ENCODE measurements at regions not wholly inside any gene's neighbourhood (a gene's known extent, or its start where the extent isn't known, plus 50 kb on each side); places are given as distances from the start of the nearest gene placed in this dataset.

DNA sequence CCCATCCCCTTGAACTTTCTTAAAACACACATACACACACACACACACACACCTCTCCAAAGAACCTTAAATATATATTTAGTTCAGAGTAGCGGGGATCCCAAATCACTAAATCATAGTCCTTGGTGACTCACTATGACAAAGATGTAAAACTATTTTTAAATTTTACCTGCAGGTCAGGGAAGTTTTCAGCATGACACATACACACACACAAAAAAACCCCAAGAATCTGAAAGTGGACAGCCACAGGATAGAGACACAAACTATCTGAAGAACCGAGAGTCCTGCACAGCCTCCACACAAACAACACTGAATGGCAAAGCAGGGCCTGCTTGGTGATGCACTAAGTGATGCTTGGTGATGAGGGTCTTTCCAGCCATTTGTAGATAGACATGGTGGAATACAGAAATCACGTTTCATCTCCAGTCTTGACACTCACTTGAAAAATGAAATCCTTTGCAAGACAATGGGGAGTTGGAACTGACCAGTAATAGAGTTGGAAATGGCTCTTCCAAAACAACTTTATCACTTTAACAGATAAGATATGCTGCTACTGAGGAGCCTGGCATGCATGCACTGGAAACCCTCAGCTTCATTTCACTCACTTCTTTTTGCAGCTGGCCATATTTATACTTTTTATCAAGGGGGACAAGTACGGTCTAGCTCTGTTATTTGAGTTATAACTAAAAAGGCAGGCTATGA is 307.3 kb downstream of the RAPGEF2 start:
- Histone ChIP-seq H2AFZ (ENCODE audit: low read depth, low read length) (no peak overlapping the region), H3K27ac (ENCODE audit: low read depth, low read length) (peak overlapping the region; percentile 78), H3K9me3 (ENCODE audit: insufficient read depth, low read depth, low read length) (no peaks in the 10 kb centered on the region), H3K27me3 (ENCODE audit: insufficient read depth, low read length) (no peaks in the 10 kb centered on the region), H3K4me3 (ENCODE audit: insufficient read depth, low read depth, low read length) (peak overlapping the region; percentile 28), H3K9ac (ENCODE audit: low read length) (peak overlapping the region; percentile 46), H3K4me1 (ENCODE audit: insufficient read depth, low read length) (peaks cover 13% of the 10 kb centered on the region), H3K4me2 (ENCODE audit: low read length) (peak overlapping the region; percentile 70), H3K36me3 (ENCODE audit: insufficient read depth, low read length) (no peaks in the 10 kb centered on the region), H3K79me2 (ENCODE audit: insufficient read depth, low read length) (no peaks in the 10 kb centered on the region), H4K20me1 (ENCODE audit: insufficient read depth, low read length) (no peaks in the 10 kb centered on the region)
- no peaks in the 10 kb centered on the region for H3K36me3 Mint-ChIP-seq (ENCODE audit: low read depth, unreplicated experiment)
- H3K27ac Mint-ChIP-seq (ENCODE audit: unreplicated experiment), result peak overlapping the region; percentile 54
- peaks cover 14% of the 10 kb centered on the region for H3K4me1 Mint-ChIP-seq (ENCODE audit: low read depth, unreplicated experiment)
- TF ChIP-seq, protein P1, sequence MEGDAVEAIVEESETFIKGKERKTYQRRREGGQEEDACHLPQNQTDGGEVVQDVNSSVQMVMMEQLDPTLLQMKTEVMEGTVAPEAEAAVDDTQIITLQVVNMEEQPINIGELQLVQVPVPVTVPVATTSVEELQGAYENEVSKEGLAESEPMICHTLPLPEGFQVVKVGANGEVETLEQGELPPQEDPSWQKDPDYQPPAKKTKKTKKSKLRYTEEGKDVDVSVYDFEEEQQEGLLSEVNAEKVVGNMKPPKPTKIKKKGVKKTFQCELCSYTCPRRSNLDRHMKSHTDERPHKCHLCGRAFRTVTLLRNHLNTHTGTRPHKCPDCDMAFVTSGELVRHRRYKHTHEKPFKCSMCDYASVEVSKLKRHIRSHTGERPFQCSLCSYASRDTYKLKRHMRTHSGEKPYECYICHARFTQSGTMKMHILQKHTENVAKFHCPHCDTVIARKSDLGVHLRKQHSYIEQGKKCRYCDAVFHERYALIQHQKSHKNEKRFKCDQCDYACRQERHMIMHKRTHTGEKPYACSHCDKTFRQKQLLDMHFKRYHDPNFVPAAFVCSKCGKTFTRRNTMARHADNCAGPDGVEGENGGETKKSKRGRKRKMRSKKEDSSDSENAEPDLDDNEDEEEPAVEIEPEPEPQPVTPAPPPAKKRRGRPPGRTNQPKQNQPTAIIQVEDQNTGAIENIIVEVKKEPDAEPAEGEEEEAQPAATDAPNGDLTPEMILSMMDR (IDR thresholded peaks at IDR 0.05; ENCODE audit: insufficient read depth, low read depth, low read length), result no peak
- TF ChIP-seq EZH2 (IDR thresholded peaks at IDR 0.05; ENCODE audit: insufficient read depth, low read length), result no peak
- no peak overlapping the region for H3K4me3 Mint-ChIP-seq (ENCODE audit: unreplicated experiment)
- peaks cover 5% of the 10 kb centered on the region for H3K9me3 Mint-ChIP-seq (ENCODE audit: unreplicated experiment)
- FAIRE-seq, result peak; percentile 80
- no peaks in the 10 kb centered on the region for H3K27me3 Mint-ChIP-seq (ENCODE audit: low read depth, unreplicated experiment)
- peak; percentile 73 for DNase-seq (ENCODE audit: low read depth)

DNA sequence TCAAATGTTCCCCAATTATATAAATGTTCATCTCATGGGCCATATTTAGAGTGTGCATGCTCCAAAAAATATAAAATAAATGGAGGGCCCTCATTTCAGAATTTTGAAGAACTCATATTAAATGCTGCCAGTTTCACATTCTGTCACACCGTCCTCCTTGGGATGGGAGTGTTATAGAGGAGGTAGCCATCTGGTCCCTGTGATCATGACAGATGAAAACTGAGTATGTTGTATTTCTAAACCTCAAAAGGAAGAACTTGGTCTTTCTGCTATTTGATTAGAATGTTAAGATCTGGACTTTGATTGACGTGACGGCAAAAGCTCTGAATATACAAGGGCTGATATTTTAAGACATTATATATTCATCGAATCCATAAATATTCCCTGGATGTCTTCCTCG is 308.0 kb downstream of the RAPGEF2 start:
- no peaks in the 10 kb centered on the region for H3K27me3 ChIP-seq (ENCODE audit: insufficient read depth, low read length)
- peak overlapping the region; percentile 78 for H3K27ac ChIP-seq (ENCODE audit: low read depth, low read length)
- H3K4me3 ChIP-seq (ENCODE audit: insufficient read depth, low read depth, low read length), result no peak overlapping the region
- TF ChIP-seq, protein P1 (IDR thresholded peaks at IDR 0.05; ENCODE audit: insufficient read depth, low read depth, low read length), result no peak
- TF ChIP-seq EZH2 (IDR thresholded peaks at IDR 0.05; ENCODE audit: insufficient read depth, low read length), result no peak
- Mint-ChIP-seq H3K9me3 (ENCODE audit: unreplicated experiment) (peaks cover 5% of the 10 kb centered on the region), H3K4me1 (ENCODE audit: low read depth, unreplicated experiment) (peaks cover 14% of the 10 kb centered on the region), H3K36me3 (ENCODE audit: low read depth, unreplicated experiment) (no peaks in the 10 kb centered on the region), H3K27ac (ENCODE audit: unreplicated experiment) (no peak overlapping the region), H3K27me3 (ENCODE audit: low read depth, unreplicated experiment) (no peaks in the 10 kb centered on the region), H3K4me3 (ENCODE audit: unreplicated experiment) (no peak overlapping the region)
- H3K36me3 ChIP-seq (ENCODE audit: insufficient read depth, low read length), result no peaks in the 10 kb centered on the region
- no peak overlapping the region for H3K9ac ChIP-seq (ENCODE audit: low read length)
- H3K4me1 ChIP-seq (ENCODE audit: insufficient read depth, low read length), result peaks cover 13% of the 10 kb centered on the region
- FAIRE-seq, result no peak
- no peaks in the 10 kb centered on the region for H4K20me1 ChIP-seq (ENCODE audit: insufficient read depth, low read length)
- H2AFZ ChIP-seq (ENCODE audit: low read depth, low read length), result no peak overlapping the region
- H3K79me2 ChIP-seq (ENCODE audit: insufficient read depth, low read length), result no peaks in the 10 kb centered on the region
- peak overlapping the region; percentile 70 for H3K4me2 ChIP-seq (ENCODE audit: low read length)
- no peaks in the 10 kb centered on the region for H3K9me3 ChIP-seq (ENCODE audit: insufficient read depth, low read depth, low read length)
- DNase-seq (ENCODE audit: low read depth), result no peak

DNA sequence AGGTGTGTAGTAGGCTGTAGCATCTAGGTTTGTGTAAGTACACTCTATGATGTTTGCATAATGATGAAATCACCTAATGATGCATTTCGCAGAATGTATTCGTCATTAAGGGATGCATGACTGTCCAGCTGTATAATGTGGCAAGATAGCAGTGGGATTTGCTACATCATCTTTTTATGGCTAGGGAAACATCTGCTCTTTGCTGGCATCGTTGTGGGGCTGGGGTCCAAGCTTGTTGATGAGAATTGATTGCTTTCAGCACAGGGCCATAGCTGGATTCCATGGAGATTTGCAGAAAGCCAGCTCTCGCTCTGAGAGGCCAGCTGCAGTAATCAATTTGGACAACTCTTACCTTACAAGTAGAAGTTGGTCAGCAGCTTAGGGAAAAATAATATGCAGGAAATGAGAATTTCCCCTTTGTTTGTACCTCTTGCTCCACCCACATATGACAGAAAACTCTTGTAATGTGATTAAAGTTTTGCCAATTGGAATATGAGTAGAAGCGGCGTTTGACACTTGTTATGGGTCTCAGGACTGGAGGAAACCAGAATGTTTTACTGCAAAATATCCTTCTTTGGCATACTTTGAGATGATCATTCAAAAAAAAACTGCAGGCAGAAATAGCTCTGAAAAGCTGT is 310.5 kb downstream of the RAPGEF2 start:
- Mint-ChIP-seq H3K4me1 (ENCODE audit: low read depth, unreplicated experiment) (peaks cover 28% of the 10 kb centered on the region), H3K36me3 (ENCODE audit: low read depth, unreplicated experiment) (no peaks in the 10 kb centered on the region), H3K4me3 (ENCODE audit: unreplicated experiment) (no peak overlapping the region), H3K27ac (ENCODE audit: unreplicated experiment) (no peak overlapping the region), H3K9me3 (ENCODE audit: unreplicated experiment) (peaks cover 5% of the 10 kb centered on the region), H3K27me3 (ENCODE audit: low read depth, unreplicated experiment) (no peaks in the 10 kb centered on the region)
- Histone ChIP-seq H3K27ac (ENCODE audit: low read depth, low read length) (no peak overlapping the region), H3K4me3 (ENCODE audit: insufficient read depth, low read depth, low read length) (no peak overlapping the region), H3K9me3 (ENCODE audit: insufficient read depth, low read depth, low read length) (peaks cover under 1% of the 10 kb centered on the region), H3K4me2 (ENCODE audit: low read length) (no peak overlapping the region), H3K79me2 (ENCODE audit: insufficient read depth, low read length) (no peaks in the 10 kb centered on the region), H3K4me1 (ENCODE audit: insufficient read depth, low read length) (peaks cover 23% of the 10 kb centered on the region), H3K9ac (ENCODE audit: low read length) (no peak overlapping the region), H3K36me3 (ENCODE audit: insufficient read depth, low read length) (no peaks in the 10 kb centered on the region), H4K20me1 (ENCODE audit: insufficient read depth, low read length) (no peaks in the 10 kb centered on the region), H3K27me3 (ENCODE audit: insufficient read depth, low read length) (no peaks in the 10 kb centered on the region), H2AFZ (ENCODE audit: low read depth, low read length) (no peak overlapping the region)
- TF ChIP-seq, protein P1 (IDR thresholded peaks at IDR 0.05; ENCODE audit: insufficient read depth, low read depth, low read length), result no peak
- TF ChIP-seq EZH2 (IDR thresholded peaks at IDR 0.05; ENCODE audit: insufficient read depth, low read length), result no peak
- DNase-seq (ENCODE audit: low read depth), result peak; percentile 47
- FAIRE-seq, result no peak
